Upper lobe of left lung (tissue), 6 donors: ENCODE measurements at regions not wholly inside any gene's neighbourhood (a gene's known extent, or its start where the extent isn't known, plus 50 kb on each side); places are given as distances from the start of the nearest gene placed in this dataset.
A peak's percentile ranks its signal among the peaks of the same experiment; 100 is the strongest.

Source experiments
- ATAC-seq, 2 donors: fragments of 200-7000 bp; cut with Tn5 transposase; one replicate each; pipeline ENCODE4 v1.9.1; 2022; ENCODE audit warnings: mild to moderate bottlenecking in 2 of 2, moderate library complexity in 2 of 2; ENCODE audit not compliant: low FRiP score in 2 of 2
- DNase-seq, 2 donors: peaks; one replicate each; pipeline ENCODE4 v3.0.0-alpha.2; 2019 to 2020
- H3K27ac ChIP-seq, 4 donors: fragments of 200-600 bp; sonication (generic); one replicate each; pipeline ENCODE4 v1.5.1; 2016 to 2019
- H3K27me3 ChIP-seq, 4 donors: fragments of 200-600 bp; sonication (generic); one replicate each; pipeline ENCODE4 v1.5.1; 2017 to 2019
- H3K36me3 ChIP-seq, 4 donors: fragments of 200-600 bp; sonication (generic); one replicate each; pipeline ENCODE4 v1.5.1; 2016 to 2019
- H3K4me1 ChIP-seq, 4 donors: fragments of 200-600 bp; sonication (generic); one replicate each; pipeline ENCODE4 v1.5.1; 2018 to 2019
- H3K4me3 ChIP-seq, 4 donors: fragments of 200-600 bp; sonication (generic); one replicate each; pipeline ENCODE4 v1.5.1; 2017 to 2019; ENCODE audit warnings: mild to moderate bottlenecking in 2 of 4, moderate library complexity in 1 of 4
- H3K9me3 ChIP-seq, 4 donors: fragments of 200-600 bp; sonication (generic); one replicate each; pipeline ENCODE4 v1.5.1; 2018 to 2019
- EP300 ChIP-seq, 4 donors: sonication (generic); formaldehyde crosslinking; IDR thresholded peaks; one replicate each; pipeline ENCODE4 v1.5.1; 2017; ENCODE audit warnings: antibody characterized with exemption in 4 of 4, control low read depth in 2 of 4
- POLR2A ChIP-seq, 4 donors: fragments of 450-650 bp; IDR thresholded peaks; one replicate each; pipeline ENCODE4 v1.5.1; 2016 to 2017; ENCODE audit warnings: antibody characterized with exemption in 4 of 4, mild to moderate bottlenecking in 2 of 4
- POLR2AphosphoS5 ChIP-seq, 2 donors: sonication (generic); formaldehyde crosslinking; IDR thresholded peaks; one replicate each; pipeline ENCODE4 v1.5.1; 2017; ENCODE audit warnings: antibody characterized with exemption in 2 of 2
- WGBS, 2 donors: methylation state at CpG; one replicate each; pipeline ENCODE4 v1.1.5; 2017 to 2018; 5-methylcytosine and 5-hydroxymethylcytosine counted together
- TF ChIP-seq, protein P1 (sequence below), 6 experiments: fragments of 450-650 bp in 4 of 6; fragments of 200-600 bp in 2 of 6; sonication (generic) in 2 of 6; IDR thresholded peaks; one replicate each; pipeline ENCODE4 v1.5.1; 2016 to 2019; ENCODE audit warnings: antibody characterized with exemption in 6 of 6
- donor health status: DM: no; HTN: no; CAD: no; lungs with moderate emphysema.
- donor health status: DM: no; HTN: yes; CAD: no; lungs with severe emphysema.

DNA sequence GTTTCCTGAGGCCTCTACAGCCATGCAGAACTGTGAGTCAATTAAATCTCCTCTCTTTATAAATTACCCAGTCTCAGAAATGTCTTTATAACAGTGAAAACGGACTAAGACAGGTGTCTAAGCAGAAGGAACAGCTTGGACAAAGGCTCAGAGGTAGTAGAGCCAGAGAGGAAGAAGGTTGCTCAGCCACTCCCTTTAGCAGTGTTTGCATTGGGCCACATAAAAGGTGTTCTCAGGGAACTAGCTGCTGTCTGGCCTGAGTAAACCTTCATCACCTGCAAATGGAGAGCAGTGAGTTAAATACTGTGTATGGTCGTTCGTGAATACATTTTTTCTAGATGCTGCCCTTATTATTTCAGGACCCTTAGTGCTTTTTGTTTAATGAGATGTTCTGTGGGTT is 383.4 kb downstream of the EFNB2 start:
- TF ChIP-seq EP300 (IDR thresholded peaks at IDR 0.05) (no peak), POLR2A (IDR thresholded peaks at IDR 0.05) (no peak), POLR2AphosphoS5 (IDR thresholded peaks at IDR 0.05) (no peak)
- TF ChIP-seq, protein P1, sequence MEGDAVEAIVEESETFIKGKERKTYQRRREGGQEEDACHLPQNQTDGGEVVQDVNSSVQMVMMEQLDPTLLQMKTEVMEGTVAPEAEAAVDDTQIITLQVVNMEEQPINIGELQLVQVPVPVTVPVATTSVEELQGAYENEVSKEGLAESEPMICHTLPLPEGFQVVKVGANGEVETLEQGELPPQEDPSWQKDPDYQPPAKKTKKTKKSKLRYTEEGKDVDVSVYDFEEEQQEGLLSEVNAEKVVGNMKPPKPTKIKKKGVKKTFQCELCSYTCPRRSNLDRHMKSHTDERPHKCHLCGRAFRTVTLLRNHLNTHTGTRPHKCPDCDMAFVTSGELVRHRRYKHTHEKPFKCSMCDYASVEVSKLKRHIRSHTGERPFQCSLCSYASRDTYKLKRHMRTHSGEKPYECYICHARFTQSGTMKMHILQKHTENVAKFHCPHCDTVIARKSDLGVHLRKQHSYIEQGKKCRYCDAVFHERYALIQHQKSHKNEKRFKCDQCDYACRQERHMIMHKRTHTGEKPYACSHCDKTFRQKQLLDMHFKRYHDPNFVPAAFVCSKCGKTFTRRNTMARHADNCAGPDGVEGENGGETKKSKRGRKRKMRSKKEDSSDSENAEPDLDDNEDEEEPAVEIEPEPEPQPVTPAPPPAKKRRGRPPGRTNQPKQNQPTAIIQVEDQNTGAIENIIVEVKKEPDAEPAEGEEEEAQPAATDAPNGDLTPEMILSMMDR (IDR thresholded peaks at IDR 0.05) = no peak
- H3K27ac ChIP-seq = no peak overlapping the region
- no peaks in the 10 kb centered on the region for H3K27me3 ChIP-seq
- H3K4me3 ChIP-seq = no peak overlapping the region
- ATAC-seq (no peak), DNase-seq (no peak)
- 67 to 68% methylated on average over 3 of the region's 3 CpGs for WGBS, 2 donors
- no peaks in the 10 kb centered on the region for H3K36me3 ChIP-seq
- peaks cover 0 to 4% (median 0%) of the 10 kb centered on the region in 4 donors for H3K4me1 ChIP-seq
- H3K9me3 ChIP-seq = no peaks in the 10 kb centered on the region

DNA sequence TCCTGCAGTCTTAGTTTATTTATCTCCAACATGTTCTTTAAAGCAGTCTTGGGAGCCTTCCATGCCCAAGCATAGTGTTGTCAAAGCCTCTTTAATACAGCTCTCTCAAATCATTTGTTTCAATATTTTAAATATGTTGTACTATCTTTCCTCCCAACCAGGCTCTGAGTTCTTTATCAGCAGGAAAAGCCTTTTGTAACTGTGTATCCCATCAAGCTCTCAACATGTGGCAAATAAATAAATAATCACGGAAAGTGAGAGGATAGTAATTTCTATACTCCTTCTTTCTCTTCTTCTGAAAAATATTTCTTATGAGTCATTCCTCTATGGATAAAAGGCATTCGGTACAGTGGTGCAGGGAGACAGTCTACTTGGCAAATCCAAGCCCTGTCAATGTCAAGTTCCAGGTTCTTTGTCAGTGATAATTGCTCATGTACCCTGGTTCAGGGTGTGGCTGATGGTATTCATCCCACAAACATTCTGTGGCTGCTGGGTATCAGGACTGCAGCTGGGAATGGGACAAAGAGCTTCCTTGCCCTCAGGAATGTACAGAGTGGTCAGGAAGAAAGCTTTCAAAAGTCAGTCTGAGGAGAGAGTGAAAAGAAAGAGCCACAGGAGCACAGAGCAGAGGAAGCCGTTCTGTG is 384.3 kb downstream of the EFNB2 start:
- Histone ChIP-seq H3K27me3 (no peaks in the 10 kb centered on the region), H3K9me3 (no peaks in the 10 kb centered on the region), H3K27ac (no peak overlapping the region), H3K36me3 (no peaks in the 10 kb centered on the region), H3K4me1 (peaks cover 0 to 5% (median 0%) of the 10 kb centered on the region in 4 donors), H3K4me3 (no peak overlapping the region)
- 45 to 47% methylated on average over 3 of the region's 3 CpGs for WGBS, 2 donors
- DNase-seq (no peak), ATAC-seq (peak; percentile 31 to 50)
- TF ChIP-seq, protein P1 (IDR thresholded peaks at IDR 0.05) = no peak
- TF ChIP-seq EP300 (IDR thresholded peaks at IDR 0.05) = no peak
- no peak for TF ChIP-seq POLR2AphosphoS5 (IDR thresholded peaks at IDR 0.05)

DNA sequence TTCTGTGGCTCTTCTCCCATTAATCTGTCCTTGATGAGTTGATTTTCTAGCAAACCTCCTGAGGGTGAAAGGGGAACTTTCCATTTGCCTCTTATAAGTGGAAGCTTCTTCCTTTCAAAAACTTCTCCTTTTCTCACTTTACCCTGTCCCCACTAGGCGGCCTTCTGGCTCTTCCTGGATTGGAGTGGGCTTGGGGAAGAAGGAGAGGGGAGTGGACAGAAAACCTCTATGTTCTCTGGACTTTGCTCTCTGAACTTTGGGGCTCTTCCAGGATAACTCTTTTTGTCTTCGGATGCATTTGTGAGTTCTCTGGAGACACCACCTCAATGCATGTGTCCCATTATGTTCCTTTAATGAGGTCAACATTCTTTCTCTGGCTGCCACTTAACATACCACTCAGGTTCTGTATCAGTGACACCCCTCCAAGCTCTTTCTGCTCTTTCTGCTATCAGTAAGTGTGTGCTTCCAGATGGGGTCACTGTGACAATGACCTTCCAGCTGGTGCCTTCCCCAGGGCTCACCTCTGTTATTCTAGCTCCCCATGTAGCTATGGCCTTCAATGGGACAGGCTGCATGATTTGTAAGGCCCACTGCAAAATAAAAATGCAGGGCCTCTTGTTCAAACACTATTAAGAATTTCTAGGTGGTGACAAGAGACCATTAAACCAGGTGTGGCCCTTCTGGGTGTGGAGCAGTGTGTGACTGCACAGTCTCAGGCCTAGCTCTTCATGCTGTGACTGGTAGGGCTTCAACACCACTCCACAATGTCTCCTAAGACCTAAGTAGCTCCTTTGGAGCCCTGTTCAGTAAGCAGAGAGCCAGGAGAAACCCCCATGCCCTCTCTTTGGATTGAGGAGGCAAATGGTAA is 389.2 kb downstream of the EFNB2 start:
- 86 to 89% methylated on average over 2 of the region's 2 CpGs for WGBS, 2 donors
- DNase-seq (peak in 1 of 2 donors; percentile 57), ATAC-seq (peak; percentile 16 to 86)
- Histone ChIP-seq H3K4me3 (no peak overlapping the region), H3K36me3 (no peaks in the 10 kb centered on the region), H3K27me3 (no peaks in the 10 kb centered on the region), H3K27ac (peak overlapping the region in 1 of 4 donors; percentile 31), H3K9me3 (no peaks in the 10 kb centered on the region), H3K4me1 (peaks cover 0 to 11% (median 3%) of the 10 kb centered on the region in 4 donors)
- no peak for TF ChIP-seq POLR2A (IDR thresholded peaks at IDR 0.05)
- no peak for TF ChIP-seq EP300 (IDR thresholded peaks at IDR 0.05)
- TF ChIP-seq, protein P1 (IDR thresholded peaks at IDR 0.05) = no peak
- no peak for TF ChIP-seq POLR2AphosphoS5 (IDR thresholded peaks at IDR 0.05)

DNA sequence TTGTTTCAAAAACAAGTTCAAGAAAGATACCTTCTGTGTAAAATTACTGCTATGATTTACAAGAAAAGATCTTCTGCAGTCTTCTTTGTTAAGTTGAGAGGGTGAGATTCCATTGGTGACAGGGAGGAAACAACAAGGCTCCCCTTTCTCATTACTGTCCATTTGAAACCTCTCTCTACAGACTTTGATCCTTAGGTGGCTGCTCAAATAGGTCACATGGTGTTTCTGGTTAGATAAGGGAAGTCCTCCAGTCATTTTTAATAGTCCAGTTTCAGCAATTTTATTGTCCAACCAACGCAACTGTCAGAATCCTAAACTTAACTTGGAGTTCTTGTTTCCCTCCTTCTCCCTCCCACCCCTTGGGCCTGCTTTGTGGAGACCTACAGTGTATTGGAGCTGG is 390.4 kb downstream of the EFNB2 start:
- DNase-seq (no peak), ATAC-seq (no peak)
- no peaks in the 10 kb centered on the region for H3K9me3 ChIP-seq
- no peaks in the 10 kb centered on the region for H3K27me3 ChIP-seq
- peak overlapping the region in 2 of 4 donors; percentile 12 to 34 for H3K27ac ChIP-seq
- no peak overlapping the region for H3K4me3 ChIP-seq
- H3K36me3 ChIP-seq = no peaks in the 10 kb centered on the region
- WGBS, 2 donors = 76 to 82% methylated on average over 1 of the region's 1 CpG
- peaks cover 0 to 11% (median 3%) of the 10 kb centered on the region in 4 donors for H3K4me1 ChIP-seq
- TF ChIP-seq POLR2A (IDR thresholded peaks at IDR 0.05) = no peak
- no peak for TF ChIP-seq EP300 (IDR thresholded peaks at IDR 0.05)
- TF ChIP-seq POLR2AphosphoS5 (IDR thresholded peaks at IDR 0.05) = no peak
- TF ChIP-seq, protein P1 (IDR thresholded peaks at IDR 0.05) = no peak
